GM23338 (cell line): ENCODE measurements at regions not wholly inside any gene's neighbourhood (a gene's known extent, or its start where the extent isn't known, plus 50 kb on each side); places are given as distances from the start of the nearest gene placed in this dataset.

Experiments used
- ATAC-seq: fragments of 200-7000 bp; cut with Tn5 transposase; 3 replicates; pipeline ENCODE4 v1.9.1; 2020
- DNase-seq: peaks from one replicate; pipeline ENCODE4 v3.0.0-alpha.2; 2015; ENCODE audit warnings: low spot score
- H2AFZ ChIP-seq: fragments of 200-600 bp; sonication (generic); 2 replicates; pipeline ENCODE4 v1.8.0; 2016; ENCODE audit warnings: antibody characterized with exemption, mild to moderate bottlenecking, moderate library complexity
- H3F3A ChIP-seq: fragments of 200-600 bp; sonication (generic); replicated peaks from 2 replicates; pipeline ENCODE4 v1.8.0; 2017; ENCODE audit warnings: antibody characterized with exemption, mixed run types, low read depth
- H3K27ac ChIP-seq: fragments of 200-600 bp; sonication (generic); 2 replicates; pipeline ENCODE4 v1.6.1; 2016; ENCODE audit warnings: low read depth
- H3K27me3 ChIP-seq: fragments of 200-600 bp; sonication (generic); 2 replicates; pipeline ENCODE4 v1.8.0; 2016; ENCODE audit warnings: mild to moderate bottlenecking, mixed run types, moderate library complexity; ENCODE audit not compliant: insufficient read depth
- H3K36me3 ChIP-seq: fragments of 200-600 bp; sonication (generic); 2 replicates; pipeline ENCODE4 v1.8.0; 2016; ENCODE audit warnings: mild to moderate bottlenecking; ENCODE audit not compliant: insufficient read depth
- H3K4me1 ChIP-seq: fragments of 200-600 bp; sonication (generic); 2 replicates; pipeline ENCODE4 v1.8.0; 2016; ENCODE audit warnings: mild to moderate bottlenecking, moderate library complexity; ENCODE audit not compliant: insufficient read depth
- H3K4me2 ChIP-seq: fragments of 200-600 bp; sonication (generic); 2 replicates; pipeline ENCODE4 v1.7.1; 2017; ENCODE audit warnings: mixed run types
- H3K4me3 ChIP-seq: fragments of 200-600 bp; sonication (generic); 2 replicates; pipeline ENCODE4 v1.6.1; 2016; ENCODE audit warnings: mixed run types
- H3K79me2 ChIP-seq: fragments of 200-600 bp; sonication (generic); replicated peaks from 2 replicates; pipeline ENCODE4 v1.8.0; 2017; ENCODE audit warnings: mild to moderate bottlenecking; ENCODE audit not compliant: insufficient read depth
- H3K9me2 ChIP-seq: fragments of 200-600 bp; sonication (generic); 2 replicates; pipeline ENCODE4 v1.8.0; 2017; ENCODE audit not compliant: insufficient read depth
- H4K20me1 ChIP-seq: fragments of 200-600 bp; sonication (generic); replicated peaks from 2 replicates; pipeline ENCODE4 v1.8.0; 2017; ENCODE audit warnings: mild to moderate bottlenecking; ENCODE audit not compliant: insufficient read depth
- H3K27ac Mint-ChIP-seq: 2 replicates; pipeline ENCODE4 v1.8.0; 2020; ENCODE audit warnings: inconsistent platforms, mild to moderate bottlenecking, moderate library complexity, mixed read lengths
- H3K27me3 Mint-ChIP-seq: 3 replicates; pipeline ENCODE4 v1.8.0; 2022; ENCODE audit warnings: low read depth, mild to moderate bottlenecking, moderate library complexity, mixed read lengths, inconsistent platforms; ENCODE audit not compliant: insufficient read depth, poor library complexity
- H3K36me3 Mint-ChIP-seq: 3 replicates; pipeline ENCODE4 v1.8.0; 2021; ENCODE audit warnings: low read depth, mild to moderate bottlenecking, inconsistent platforms, moderate library complexity, mixed read lengths
- H3K4me1 Mint-ChIP-seq: 3 replicates; pipeline ENCODE4 v1.8.0; 2020; ENCODE audit warnings: mild to moderate bottlenecking, inconsistent platforms, mixed read lengths
- H3K4me3 Mint-ChIP-seq: 3 replicates; pipeline ENCODE4 v1.8.0; 2021; ENCODE audit warnings: moderate library complexity, mild to moderate bottlenecking, inconsistent platforms, mixed read lengths
- H3K9me3 Mint-ChIP-seq: 3 replicates; pipeline ENCODE4 v1.8.0; 2020; ENCODE audit warnings: moderate library complexity, mild to moderate bottlenecking, inconsistent platforms, mixed read lengths
- ETS1 ChIP-seq: IDR thresholded peaks from 2 replicates; pipeline ENCODE4 v1.6.1; 2016; ENCODE audit warnings: antibody characterized with exemption
- REST ChIP-seq: IDR thresholded peaks from one replicate; pipeline ENCODE4 v1.6.1; 2018; ENCODE audit warnings: antibody characterized with exemption; ENCODE audit not compliant: unreplicated experiment
- STAT1 ChIP-seq: IDR thresholded peaks from one replicate; pipeline ENCODE4 v1.6.1; 2016; ENCODE audit warnings: antibody characterized with exemption; ENCODE audit not compliant: unreplicated experiment
- ZNF114 ChIP-seq: fragments of 250-450 bp; sonication (Bioruptor Pico); IDR thresholded peaks from 2 replicates; pipeline ENCODE4 v1.5.0; 2020; ENCODE audit warnings: mild to moderate bottlenecking, moderate library complexity
- ZNF331 ChIP-seq: fragments of 250-450 bp; sonication (Bioruptor Pico); IDR thresholded peaks from 2 replicates; pipeline ENCODE4 v1.5.0; 2020; ENCODE audit warnings: low read depth, mild to moderate bottlenecking, moderate library complexity
- TF ChIP-seq, protein P1 (sequence below): fragments of 250-450 bp; sonication (Bioruptor Pico); IDR thresholded peaks from 2 replicates; pipeline ENCODE4 v1.5.0; 2020; ENCODE audit warnings: mild to moderate bottlenecking, moderate library complexity

DNA sequence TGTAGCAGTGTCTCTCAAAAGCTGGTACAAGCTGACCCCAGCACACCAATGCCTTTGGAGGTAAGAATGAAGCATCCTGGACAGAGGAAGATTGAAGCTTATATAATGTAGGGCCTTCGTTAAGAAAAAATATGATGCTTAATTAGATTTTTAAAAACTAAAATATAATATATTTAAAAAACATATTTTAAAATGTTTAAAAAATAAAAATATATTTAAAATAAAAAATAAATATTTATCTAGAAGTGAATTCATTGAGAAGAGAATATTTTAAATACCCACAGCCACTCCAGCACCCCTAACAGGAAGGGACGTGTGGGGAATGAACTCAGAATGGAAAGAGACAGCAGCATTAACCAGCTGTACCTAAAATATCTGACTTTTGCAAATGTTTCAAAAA lies 65.1 kb upstream of the DDX53 start:
- Histone ChIP-seq H3K4me1 (no peaks in the 10 kb centered on the region), H3K9me2 (no peaks in the 10 kb centered on the region), H4K20me1 (no peaks in the 10 kb centered on the region), H3K79me2 (no peaks in the 10 kb centered on the region), H3F3A (no peaks in the 10 kb centered on the region), H3K4me2 (no peak overlapping the region), H3K36me3 (no peaks in the 10 kb centered on the region), H3K27ac (no peak overlapping the region), H3K27me3 (no peaks in the 10 kb centered on the region), H3K4me3 (no peak overlapping the region), H2AFZ (no peak overlapping the region)
- Mint-ChIP-seq H3K36me3 (no peaks in the 10 kb centered on the region), H3K4me1 (no peaks in the 10 kb centered on the region), H3K4me3 (no peak overlapping the region), H3K9me3 (no peaks in the 10 kb centered on the region), H3K27ac (no peak overlapping the region), H3K27me3 (no peaks in the 10 kb centered on the region)
- no peak for ATAC-seq
- no peak for TF ChIP-seq ZNF114 (CRISPR knock-in tag)
- no peak for TF ChIP-seq STAT1
- no peak for TF ChIP-seq ETS1
- no peak for TF ChIP-seq REST
- no peak for TF ChIP-seq ZNF331 (CRISPR knock-in tag)
- TF ChIP-seq, protein P1, sequence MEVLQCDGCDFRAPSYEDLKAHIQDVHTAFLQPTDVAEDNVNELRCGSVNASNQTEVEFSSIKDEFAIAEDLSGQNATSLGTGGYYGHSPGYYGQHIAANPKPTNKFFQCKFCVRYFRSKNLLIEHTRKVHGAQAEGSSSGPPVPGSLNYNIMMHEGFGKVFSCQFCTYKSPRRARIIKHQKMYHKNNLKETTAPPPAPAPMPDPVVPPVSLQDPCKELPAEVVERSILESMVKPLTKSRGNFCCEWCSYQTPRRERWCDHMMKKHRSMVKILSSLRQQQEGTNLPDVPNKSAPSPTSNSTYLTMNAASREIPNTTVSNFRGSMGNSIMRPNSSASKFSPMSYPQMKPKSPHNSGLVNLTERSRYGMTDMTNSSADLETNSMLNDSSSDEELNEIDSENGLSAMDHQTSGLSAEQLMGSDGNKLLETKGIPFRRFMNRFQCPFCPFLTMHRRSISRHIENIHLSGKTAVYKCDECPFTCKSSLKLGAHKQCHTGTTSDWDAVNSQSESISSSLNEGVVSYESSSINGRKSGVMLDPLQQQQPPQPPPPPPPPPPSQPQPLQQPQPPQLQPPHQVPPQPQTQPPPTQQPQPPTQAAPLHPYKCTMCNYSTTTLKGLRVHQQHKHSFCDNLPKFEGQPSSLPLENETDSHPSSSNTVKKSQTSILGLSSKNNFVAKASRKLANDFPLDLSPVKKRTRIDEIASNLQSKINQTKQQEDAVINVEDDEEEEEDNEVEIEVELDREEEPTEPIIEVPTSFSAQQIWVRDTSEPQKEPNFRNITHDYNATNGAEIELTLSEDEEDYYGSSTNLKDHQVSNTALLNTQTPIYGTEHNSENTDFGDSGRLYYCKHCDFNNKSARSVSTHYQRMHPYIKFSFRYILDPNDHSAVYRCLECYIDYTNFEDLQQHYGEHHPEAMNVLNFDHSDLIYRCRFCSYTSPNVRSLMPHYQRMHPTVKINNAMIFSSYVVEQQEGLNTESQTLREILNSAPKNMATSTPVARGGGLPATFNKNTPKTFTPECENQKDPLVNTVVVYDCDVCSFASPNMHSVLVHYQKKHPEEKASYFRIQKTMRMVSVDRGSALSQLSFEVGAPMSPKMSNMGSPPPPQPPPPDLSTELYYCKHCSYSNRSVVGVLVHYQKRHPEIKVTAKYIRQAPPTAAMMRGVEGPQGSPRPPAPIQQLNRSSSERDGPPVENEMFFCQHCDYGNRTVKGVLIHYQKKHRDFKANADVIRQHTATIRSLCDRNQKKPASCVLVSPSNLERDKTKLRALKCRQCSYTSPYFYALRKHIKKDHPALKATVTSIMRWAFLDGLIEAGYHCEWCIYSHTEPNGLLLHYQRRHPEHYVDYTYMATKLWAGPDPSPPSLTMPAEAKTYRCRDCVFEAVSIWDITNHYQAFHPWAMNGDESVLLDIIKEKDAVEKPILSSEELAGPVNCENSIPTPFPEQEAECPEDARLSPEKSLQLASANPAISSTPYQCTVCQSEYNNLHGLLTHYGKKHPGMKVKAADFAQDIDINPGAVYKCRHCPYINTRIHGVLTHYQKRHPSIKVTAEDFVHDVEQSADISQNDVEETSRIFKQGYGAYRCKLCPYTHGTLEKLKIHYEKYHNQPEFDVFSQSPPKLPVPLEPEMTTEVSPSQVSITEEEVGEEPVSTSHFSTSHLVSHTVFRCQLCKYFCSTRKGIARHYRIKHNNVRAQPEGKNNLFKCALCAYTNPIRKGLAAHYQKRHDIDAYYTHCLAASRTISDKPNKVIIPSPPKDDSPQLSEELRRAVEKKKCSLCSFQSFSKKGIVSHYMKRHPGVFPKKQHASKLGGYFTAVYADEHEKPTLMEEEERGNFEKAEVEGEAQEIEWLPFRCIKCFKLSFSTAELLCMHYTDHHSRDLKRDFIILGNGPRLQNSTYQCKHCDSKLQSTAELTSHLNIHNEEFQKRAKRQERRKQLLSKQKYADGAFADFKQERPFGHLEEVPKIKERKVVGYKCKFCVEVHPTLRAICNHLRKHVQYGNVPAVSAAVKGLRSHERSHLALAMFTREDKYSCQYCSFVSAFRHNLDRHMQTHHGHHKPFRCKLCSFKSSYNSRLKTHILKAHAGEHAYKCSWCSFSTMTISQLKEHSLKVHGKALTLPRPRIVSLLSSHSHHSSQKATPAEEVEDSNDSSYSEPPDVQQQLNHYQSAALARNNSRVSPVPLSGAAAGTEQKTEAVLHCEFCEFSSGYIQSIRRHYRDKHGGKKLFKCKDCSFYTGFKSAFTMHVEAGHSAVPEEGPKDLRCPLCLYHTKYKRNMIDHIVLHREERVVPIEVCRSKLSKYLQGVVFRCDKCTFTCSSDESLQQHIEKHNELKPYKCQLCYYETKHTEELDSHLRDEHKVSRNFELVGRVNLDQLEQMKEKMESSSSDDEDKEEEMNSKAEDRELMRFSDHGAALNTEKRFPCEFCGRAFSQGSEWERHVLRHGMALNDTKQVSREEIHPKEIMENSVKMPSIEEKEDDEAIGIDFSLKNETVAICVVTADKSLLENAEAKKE (CRISPR knock-in tag): no peak
- DNase-seq: no peak
